OCI-LY3 (cell line): ENCODE measurements at regions not wholly inside any gene's neighbourhood (a gene's known extent, or its start where the extent isn't known, plus 50 kb on each side); places are given as distances from the start of the nearest gene placed in this dataset.

Experiments used
- EZH2phosphoT487 ChIP-seq: fragments of 200-600 bp; shearing (Covaris generic); IDR thresholded peaks from 2 replicates; pipeline ENCODE4 v1.6.1; 2018; ENCODE audit warnings: antibody characterized with exemption, mixed run types, low read depth
- TF ChIP-seq, protein P1 (sequence below): fragments of 200-600, 300-600 bp; sonication (generic); IDR thresholded peaks from 2 replicates; pipeline ENCODE4 v1.5.1; 2014; ENCODE audit warnings: antibody characterized with exemption, low read length, low read depth

DNA sequence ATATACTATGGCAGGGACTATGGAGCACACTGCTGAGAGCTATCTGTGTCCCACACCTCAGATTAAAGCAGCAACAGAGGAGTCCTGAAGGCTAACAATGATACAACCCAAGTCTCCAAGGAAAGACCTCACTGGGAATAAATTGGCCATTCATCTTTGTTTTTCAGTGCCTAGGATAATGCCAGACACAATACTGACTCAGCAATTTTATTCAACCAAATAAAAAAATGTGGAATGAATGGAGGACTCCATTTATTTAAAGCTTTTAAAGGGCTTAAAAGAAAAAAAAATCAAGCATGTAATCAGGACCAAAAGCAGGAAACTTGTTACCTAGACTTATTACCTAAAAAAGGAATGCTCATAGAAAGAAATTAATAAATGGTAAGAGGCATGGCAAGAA lies 960.5 kb downstream of the PCDH17 start:
- TF ChIP-seq, protein P1, sequence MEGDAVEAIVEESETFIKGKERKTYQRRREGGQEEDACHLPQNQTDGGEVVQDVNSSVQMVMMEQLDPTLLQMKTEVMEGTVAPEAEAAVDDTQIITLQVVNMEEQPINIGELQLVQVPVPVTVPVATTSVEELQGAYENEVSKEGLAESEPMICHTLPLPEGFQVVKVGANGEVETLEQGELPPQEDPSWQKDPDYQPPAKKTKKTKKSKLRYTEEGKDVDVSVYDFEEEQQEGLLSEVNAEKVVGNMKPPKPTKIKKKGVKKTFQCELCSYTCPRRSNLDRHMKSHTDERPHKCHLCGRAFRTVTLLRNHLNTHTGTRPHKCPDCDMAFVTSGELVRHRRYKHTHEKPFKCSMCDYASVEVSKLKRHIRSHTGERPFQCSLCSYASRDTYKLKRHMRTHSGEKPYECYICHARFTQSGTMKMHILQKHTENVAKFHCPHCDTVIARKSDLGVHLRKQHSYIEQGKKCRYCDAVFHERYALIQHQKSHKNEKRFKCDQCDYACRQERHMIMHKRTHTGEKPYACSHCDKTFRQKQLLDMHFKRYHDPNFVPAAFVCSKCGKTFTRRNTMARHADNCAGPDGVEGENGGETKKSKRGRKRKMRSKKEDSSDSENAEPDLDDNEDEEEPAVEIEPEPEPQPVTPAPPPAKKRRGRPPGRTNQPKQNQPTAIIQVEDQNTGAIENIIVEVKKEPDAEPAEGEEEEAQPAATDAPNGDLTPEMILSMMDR, result no peak
- TF ChIP-seq EZH2phosphoT487, result no peak
